ENCODE measurements at regions not wholly inside any gene's neighbourhood (a gene's known extent, or its start where the extent isn't known, plus 50 kb on each side); places are given as distances from the start of the nearest gene placed in this dataset.

- TF ChIP-seq, protein P1, sequence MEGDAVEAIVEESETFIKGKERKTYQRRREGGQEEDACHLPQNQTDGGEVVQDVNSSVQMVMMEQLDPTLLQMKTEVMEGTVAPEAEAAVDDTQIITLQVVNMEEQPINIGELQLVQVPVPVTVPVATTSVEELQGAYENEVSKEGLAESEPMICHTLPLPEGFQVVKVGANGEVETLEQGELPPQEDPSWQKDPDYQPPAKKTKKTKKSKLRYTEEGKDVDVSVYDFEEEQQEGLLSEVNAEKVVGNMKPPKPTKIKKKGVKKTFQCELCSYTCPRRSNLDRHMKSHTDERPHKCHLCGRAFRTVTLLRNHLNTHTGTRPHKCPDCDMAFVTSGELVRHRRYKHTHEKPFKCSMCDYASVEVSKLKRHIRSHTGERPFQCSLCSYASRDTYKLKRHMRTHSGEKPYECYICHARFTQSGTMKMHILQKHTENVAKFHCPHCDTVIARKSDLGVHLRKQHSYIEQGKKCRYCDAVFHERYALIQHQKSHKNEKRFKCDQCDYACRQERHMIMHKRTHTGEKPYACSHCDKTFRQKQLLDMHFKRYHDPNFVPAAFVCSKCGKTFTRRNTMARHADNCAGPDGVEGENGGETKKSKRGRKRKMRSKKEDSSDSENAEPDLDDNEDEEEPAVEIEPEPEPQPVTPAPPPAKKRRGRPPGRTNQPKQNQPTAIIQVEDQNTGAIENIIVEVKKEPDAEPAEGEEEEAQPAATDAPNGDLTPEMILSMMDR (IDR thresholded peaks at IDR 0.05; ENCODE audit: low read depth, low read length, poor library complexity, severe bottlenecking): no peak
- TF ChIP-seq EZH2phosphoT487 (IDR thresholded peaks at IDR 0.05; ENCODE audit: borderline replicate concordance, low read length): no peak
Observed at GRCh38 chrX:10926891-10927290, 184.2 kb upstream of the HCCS start.

Measured in DOHH2 (cell line).